Panc1 (cell line): ENCODE measurements at regions not wholly inside any gene's neighbourhood (a gene's known extent, or its start where the extent isn't known, plus 50 kb on each side); places are given as distances from the start of the nearest gene placed in this dataset.

ENCODE experiments used
- POLR2AphosphoS5 ChIP-seq: IDR thresholded peaks from 2 replicates; pipeline ENCODE4 v1.6.1; 2012; ENCODE audit warnings: mild to moderate bottlenecking, low read depth, low read length, moderate library complexity
- SIN3A ChIP-seq: IDR thresholded peaks from 2 replicates; pipeline ENCODE4 v1.6.1; 2012; ENCODE audit warnings: low read depth, mild to moderate bottlenecking, low read length, moderate library complexity, borderline replicate concordance; ENCODE audit not compliant: insufficient read depth
- TCF7L2 ChIP-seq: IDR thresholded peaks from 2 replicates; pipeline ENCODE4 v1.6.1; 2011; ENCODE audit warnings: mild to moderate bottlenecking, low read depth, low read length, inconsistent platforms
- TF ChIP-seq, protein P1 (sequence below), 2 experiments: IDR thresholded peaks; 2 replicates each; pipeline ENCODE4 v1.6.1; 2011 to 2012; ENCODE audit warnings: low read depth in 2 of 2, control low read depth in 1 of 2, low read length in 1 of 2, mild to moderate bottlenecking in 1 of 2, moderate library complexity in 1 of 2; ENCODE audit not compliant: insufficient read depth in 1 of 2
- TF ChIP-seq, protein P2 (sequence below): fragments of 450-650 bp; IDR thresholded peaks from 2 replicates; pipeline ENCODE4 v1.5.1; 2017; ENCODE audit warnings: mild to moderate bottlenecking

DNA sequence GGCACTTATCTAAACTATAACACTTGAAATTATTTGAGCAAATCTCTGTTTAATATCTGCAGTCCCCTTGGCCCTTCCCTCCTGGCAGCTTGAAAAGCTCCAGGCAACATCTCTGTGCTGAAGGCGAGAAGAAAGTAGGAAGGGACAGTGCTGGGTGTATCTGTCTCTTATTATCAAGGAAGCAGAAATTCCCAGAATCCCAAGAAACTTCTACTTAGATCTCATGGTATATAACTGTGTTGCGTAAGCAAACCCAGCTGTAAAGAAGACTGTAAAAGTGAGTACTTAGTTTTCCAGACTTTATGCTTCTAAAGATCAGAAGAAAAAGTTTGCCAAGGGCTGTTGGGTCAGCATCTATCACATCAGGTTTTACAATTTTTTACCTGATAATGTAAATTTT, 1869.8 kb downstream of the MAT2B start:
- TF ChIP-seq, protein P1, sequence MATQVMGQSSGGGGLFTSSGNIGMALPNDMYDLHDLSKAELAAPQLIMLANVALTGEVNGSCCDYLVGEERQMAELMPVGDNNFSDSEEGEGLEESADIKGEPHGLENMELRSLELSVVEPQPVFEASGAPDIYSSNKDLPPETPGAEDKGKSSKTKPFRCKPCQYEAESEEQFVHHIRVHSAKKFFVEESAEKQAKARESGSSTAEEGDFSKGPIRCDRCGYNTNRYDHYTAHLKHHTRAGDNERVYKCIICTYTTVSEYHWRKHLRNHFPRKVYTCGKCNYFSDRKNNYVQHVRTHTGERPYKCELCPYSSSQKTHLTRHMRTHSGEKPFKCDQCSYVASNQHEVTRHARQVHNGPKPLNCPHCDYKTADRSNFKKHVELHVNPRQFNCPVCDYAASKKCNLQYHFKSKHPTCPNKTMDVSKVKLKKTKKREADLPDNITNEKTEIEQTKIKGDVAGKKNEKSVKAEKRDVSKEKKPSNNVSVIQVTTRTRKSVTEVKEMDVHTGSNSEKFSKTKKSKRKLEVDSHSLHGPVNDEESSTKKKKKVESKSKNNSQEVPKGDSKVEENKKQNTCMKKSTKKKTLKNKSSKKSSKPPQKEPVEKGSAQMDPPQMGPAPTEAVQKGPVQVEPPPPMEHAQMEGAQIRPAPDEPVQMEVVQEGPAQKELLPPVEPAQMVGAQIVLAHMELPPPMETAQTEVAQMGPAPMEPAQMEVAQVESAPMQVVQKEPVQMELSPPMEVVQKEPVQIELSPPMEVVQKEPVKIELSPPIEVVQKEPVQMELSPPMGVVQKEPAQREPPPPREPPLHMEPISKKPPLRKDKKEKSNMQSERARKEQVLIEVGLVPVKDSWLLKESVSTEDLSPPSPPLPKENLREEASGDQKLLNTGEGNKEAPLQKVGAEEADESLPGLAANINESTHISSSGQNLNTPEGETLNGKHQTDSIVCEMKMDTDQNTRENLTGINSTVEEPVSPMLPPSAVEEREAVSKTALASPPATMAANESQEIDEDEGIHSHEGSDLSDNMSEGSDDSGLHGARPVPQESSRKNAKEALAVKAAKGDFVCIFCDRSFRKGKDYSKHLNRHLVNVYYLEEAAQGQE (IDR thresholded peaks at IDR 0.05; ENCODE audit: insufficient read depth in 1 of 2, low read depth in 2 of 2, low read length in 1 of 2) = no peak
- TF ChIP-seq, protein P2, sequence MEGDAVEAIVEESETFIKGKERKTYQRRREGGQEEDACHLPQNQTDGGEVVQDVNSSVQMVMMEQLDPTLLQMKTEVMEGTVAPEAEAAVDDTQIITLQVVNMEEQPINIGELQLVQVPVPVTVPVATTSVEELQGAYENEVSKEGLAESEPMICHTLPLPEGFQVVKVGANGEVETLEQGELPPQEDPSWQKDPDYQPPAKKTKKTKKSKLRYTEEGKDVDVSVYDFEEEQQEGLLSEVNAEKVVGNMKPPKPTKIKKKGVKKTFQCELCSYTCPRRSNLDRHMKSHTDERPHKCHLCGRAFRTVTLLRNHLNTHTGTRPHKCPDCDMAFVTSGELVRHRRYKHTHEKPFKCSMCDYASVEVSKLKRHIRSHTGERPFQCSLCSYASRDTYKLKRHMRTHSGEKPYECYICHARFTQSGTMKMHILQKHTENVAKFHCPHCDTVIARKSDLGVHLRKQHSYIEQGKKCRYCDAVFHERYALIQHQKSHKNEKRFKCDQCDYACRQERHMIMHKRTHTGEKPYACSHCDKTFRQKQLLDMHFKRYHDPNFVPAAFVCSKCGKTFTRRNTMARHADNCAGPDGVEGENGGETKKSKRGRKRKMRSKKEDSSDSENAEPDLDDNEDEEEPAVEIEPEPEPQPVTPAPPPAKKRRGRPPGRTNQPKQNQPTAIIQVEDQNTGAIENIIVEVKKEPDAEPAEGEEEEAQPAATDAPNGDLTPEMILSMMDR = no peak
- TF ChIP-seq POLR2AphosphoS5 = no peak
- no peak for TF ChIP-seq SIN3A
- TF ChIP-seq TCF7L2 = no peak
